SH-SY5Y (cell line): ENCODE measurements at regions not wholly inside any gene's neighbourhood (a gene's known extent, or its start where the extent isn't known, plus 50 kb on each side); places are given as distances from the start of the nearest gene placed in this dataset.

Source experiments
- GATA2 ChIP-seq: IDR thresholded peaks from 2 replicates; pipeline ENCODE4 v1.6.1; 2011; ENCODE audit warnings: mild to moderate bottlenecking, low read depth, low read length
- GATA3 ChIP-seq: IDR thresholded peaks from 2 replicates; pipeline ENCODE4 v1.6.1; 2011; ENCODE audit warnings: low read depth, mild to moderate bottlenecking, low read length, moderate library complexity

DNA sequence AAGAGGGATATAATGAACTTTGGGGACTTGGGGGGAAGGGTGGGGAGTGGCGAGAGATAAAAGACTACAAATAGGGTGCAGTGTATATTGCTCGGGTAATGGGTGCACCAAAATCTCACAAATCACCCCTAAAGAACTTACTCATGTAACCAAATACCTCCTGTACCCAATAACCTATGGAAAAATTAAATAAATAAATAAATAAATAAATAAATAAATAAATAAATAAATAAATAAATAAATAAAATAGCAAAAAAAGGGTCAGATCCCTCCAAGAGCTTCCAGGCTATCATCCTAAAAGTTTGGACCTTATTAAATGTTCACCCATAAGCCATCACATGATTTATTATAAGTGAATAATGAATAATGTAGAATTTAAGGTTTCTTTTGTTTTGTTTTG, 636.1 kb upstream of the C16orf82 start:
- TF ChIP-seq GATA3 (no peak), GATA2 (no peak)
